Tibial nerve (tissue), 4 donors: ENCODE measurements at regions not wholly inside any gene's neighbourhood (a gene's known extent, or its start where the extent isn't known, plus 50 kb on each side); places are given as distances from the start of the nearest gene placed in this dataset.

Source experiments
- EP300 ChIP-seq, 2 donors: sonication (generic); formaldehyde crosslinking; IDR thresholded peaks; one replicate each; pipeline ENCODE4 v1.6.1; 2017; ENCODE audit warnings: antibody characterized with exemption in 2 of 2, mild to moderate bottlenecking in 1 of 2
- POLR2A ChIP-seq, 2 donors: fragments of 450-650 bp; IDR thresholded peaks; one replicate each; pipeline ENCODE4 v1.6.1; 2017; ENCODE audit warnings: antibody characterized with exemption in 2 of 2, mild to moderate bottlenecking in 2 of 2, moderate library complexity in 2 of 2
- TF ChIP-seq, protein P1 (sequence below), 5 experiments: fragments of 200-600 bp in 3 of 5; fragments of 450-650 bp in 2 of 5; sonication (generic) in 3 of 5; IDR thresholded peaks; one replicate each; pipeline ENCODE4 v1.5.1; 2016 to 2019; ENCODE audit warnings: antibody characterized with exemption in 5 of 5, mild to moderate bottlenecking in 3 of 5, moderate library complexity in 2 of 5

DNA sequence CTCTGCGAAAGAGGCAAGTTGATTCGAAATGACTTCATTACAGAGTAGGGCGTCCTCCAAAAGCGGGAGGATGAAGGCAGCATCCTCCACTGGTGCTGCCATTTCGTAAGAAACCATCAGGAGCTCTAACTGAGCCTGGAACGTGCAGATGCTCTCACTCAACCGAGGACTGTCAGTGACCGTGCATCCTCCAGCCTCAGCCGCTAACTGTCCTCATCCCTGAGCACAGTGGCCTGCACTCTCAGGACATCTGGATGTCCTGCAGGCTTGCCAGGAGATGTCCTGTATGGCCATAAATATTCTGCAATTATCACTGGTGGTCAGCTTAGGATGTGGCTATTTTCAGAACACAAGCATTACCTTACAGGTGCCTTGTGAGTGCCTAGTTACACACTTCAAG, 107.1 kb upstream of the ADRA2C start:
- TF ChIP-seq, protein P1, sequence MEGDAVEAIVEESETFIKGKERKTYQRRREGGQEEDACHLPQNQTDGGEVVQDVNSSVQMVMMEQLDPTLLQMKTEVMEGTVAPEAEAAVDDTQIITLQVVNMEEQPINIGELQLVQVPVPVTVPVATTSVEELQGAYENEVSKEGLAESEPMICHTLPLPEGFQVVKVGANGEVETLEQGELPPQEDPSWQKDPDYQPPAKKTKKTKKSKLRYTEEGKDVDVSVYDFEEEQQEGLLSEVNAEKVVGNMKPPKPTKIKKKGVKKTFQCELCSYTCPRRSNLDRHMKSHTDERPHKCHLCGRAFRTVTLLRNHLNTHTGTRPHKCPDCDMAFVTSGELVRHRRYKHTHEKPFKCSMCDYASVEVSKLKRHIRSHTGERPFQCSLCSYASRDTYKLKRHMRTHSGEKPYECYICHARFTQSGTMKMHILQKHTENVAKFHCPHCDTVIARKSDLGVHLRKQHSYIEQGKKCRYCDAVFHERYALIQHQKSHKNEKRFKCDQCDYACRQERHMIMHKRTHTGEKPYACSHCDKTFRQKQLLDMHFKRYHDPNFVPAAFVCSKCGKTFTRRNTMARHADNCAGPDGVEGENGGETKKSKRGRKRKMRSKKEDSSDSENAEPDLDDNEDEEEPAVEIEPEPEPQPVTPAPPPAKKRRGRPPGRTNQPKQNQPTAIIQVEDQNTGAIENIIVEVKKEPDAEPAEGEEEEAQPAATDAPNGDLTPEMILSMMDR (IDR thresholded peaks at IDR 0.05), result no peak
- TF ChIP-seq POLR2A (IDR thresholded peaks at IDR 0.05) (no peak), EP300 (IDR thresholded peaks at IDR 0.05) (no peak)
